GM04503 (cell line): ENCODE measurements at regions not wholly inside any gene's neighbourhood (a gene's known extent, or its start where the extent isn't known, plus 50 kb on each side); places are given as distances from the start of the nearest gene placed in this dataset.

Experiments
- DNase-seq: peaks from one replicate; pipeline ENCODE4 v3.0.0-alpha.2; 2012; ENCODE audit warnings: low read depth

- DNase-seq: no peak
Measured at GRCh38 chr2:65536596-65536995, 104.2 kb upstream of the SPRED2 start.

GRCh38 chr2:65532937-65533336 lies 100.5 kb upstream of the SPRED2 start:
- no peak for DNase-seq

DNA sequence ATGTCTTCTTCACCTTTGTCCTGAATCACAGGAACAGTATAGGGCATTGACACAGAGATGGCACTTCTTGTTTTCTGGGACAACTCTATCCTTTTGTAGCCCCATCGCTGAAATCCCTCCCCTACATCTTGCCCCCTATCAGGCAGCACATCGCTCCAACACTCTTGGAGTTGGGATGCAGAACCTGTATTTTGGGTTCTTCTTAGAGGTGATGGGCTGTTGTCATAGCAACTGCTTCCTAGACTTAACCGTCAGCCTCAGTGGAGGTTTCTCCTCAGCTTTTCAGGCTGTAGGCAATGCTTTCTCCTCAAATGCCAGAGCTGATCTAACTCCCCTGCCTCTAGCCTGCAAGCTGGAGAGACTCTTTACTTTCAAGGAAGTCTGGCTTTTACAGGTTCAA lies 99.9 kb upstream of the SPRED2 start:
- DNase-seq: no peak

GRCh38 chr2:65530547-65531320 lies 98.3 kb upstream of the SPRED2 start:
- peak; percentile 29 for DNase-seq

GRCh38 chr2:65529419-65529818 lies 97.0 kb upstream of the SPRED2 start:
- DNase-seq: no peak

DNA sequence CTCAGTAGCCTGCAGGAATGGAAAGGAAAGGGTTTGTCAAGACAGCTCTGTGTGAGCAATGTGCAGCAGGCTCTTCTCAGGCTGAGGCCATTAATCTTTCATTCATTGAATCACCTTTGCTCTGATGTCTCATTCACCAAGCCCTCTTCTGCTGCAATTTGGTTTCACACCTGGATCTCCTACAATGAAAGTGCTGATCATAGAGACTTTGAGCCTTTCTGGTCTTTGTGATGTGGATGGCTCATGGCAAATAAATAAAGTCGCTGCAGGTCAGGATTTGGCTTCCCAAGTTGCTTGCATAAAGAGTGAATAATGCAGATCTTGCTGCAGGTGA lies 95.8 kb upstream of the SPRED2 start:
- no peak for DNase-seq

GRCh38 chr2:65527451-65528240 lies 95.2 kb upstream of the SPRED2 start:
- no peak for DNase-seq

DNA sequence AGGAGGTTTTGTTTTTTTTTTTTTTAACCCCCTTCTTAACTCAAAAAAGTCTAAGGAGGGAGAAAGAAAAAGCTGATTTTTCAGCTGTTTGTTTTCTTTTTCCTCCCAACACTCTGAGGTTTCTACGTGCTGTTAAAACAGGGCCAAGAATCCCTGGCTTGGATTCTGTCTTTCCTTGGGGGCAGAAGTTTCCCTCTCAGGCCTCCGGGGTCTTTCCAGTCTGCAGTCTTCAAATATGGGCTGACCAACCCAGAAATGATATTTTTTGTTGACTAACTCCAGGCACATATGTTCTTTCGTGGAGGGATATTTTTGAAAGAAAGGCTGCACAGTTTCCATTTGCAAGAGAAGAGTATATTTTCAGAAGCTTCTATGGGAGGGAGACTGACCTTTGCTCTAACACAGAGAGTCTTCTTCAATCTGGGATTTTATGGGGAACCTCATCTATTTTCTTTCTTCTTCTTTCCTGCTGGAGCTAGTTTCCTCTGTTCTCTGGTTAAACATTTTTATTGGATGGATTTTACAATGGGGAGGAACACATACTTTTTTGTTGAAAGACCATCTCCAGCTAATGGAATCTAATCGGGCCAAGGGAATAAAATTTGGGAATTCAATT lies 93.3 kb upstream of the SPRED2 start:
- no peak for DNase-seq

DNA sequence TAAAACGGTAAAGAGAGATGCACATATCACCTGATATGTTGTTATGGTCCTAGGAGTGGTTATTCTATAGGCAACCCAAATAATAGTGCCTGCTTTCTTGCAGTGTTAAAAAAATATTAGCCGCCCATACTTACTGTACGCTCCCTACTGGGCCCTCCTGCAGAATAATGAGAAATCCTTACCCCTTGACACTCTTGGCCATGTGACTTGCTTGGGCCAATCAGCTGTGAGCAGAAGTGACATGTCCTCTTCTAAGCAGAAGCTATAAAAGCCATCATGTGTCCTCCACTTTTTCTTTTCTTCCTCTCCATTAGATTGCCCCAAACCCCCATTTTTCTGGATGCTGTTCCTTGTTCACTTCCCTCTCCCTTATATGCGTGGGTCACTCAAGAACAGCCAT lies 90.5 kb upstream of the SPRED2 start:
- no peak for DNase-seq

DNA sequence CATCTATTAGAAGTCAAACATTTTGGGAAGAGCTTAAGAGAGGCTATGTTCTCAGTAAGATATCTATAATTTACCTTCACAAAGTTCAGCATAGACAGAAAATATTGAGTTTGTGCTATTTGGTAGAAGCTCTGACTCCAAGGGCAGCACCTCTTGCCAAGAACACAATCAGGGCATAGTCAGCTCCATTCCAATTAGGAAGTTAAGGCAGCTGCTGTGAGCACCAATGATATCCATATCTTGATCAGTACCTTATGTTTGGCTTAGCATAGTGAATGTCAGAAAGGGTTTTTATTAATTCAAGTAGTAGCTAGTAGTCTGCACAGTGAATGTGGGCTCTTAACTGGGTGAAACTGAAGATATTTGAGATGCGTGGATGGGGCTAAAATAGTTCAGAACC lies 86.4 kb upstream of the SPRED2 start:
- no peak for DNase-seq

- DNase-seq: peak; percentile 25
Measured at GRCh38 chr2:65514555-65515195, 82.3 kb upstream of the SPRED2 start.

- no peak for DNase-seq
Measured at GRCh38 chr2:65512783-65513182, 80.4 kb upstream of the SPRED2 start.

GRCh38 chr2:65511306-65511705 lies 78.9 kb upstream of the SPRED2 start:
- DNase-seq: no peak

DNA sequence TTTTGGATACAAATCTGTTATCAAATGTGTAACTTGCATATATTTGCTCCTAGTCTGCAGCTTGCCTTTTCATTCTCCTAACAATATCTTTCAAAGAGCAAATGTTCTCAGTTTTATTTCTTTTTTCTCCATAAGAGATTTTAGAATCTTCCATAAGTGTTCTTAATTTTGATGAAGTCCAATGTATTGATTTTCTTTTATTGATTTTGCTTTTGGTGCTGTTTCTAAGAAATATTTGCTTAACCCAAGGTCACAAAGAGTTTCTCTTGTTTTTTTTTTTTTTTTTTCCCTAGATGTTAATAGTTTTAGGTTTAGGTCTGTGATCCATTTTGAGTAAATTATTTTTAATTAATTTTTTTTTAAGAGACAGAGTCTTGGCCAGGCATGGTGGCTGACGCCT lies 75.8 kb upstream of the SPRED2 start:
- no peak for DNase-seq

DNA sequence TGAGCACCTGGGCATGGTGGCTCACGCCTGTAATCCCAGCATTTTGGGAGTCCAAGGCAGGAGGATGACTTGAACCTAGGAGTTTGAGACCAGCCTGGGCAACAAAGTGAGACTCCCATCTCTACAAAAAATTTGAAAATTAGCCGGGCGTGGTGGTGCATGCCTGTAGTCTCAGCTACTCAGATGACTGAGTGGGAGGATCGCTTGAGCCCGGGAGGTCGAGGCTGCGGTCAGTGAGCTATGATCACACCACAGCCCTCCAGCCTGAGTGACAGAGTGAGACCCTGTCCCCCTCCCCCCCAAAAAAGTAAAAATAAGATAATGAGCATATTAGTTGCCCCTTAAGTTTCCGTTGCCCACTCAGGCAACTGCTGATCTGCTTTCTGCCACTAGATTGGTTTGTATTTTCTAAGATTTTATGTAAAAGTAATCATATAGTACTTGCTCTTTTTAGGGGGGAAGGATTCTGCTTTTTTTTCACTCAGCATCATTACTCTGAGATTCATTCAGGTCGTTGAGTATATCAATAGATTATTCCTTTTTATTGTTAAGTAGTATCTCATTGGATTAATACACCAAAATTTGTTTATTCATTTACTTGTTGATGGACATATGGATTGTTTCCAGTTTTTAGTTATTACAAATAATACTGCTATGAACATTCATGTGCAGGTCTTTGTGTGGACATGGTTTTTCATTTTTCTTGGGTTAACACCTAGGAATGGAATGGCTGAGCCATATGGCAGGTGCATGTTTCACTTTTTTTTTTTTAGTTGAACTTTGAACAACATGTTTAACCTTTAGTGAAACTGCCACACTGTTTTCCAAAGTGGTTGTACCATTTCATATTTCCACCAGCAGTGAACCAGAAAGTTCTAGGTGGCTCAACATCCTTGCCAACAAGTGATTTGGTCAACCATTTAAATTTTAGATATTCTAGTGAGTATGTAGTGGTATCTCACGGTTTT lies 75.0 kb upstream of the SPRED2 start:
- no peak for DNase-seq

DNA sequence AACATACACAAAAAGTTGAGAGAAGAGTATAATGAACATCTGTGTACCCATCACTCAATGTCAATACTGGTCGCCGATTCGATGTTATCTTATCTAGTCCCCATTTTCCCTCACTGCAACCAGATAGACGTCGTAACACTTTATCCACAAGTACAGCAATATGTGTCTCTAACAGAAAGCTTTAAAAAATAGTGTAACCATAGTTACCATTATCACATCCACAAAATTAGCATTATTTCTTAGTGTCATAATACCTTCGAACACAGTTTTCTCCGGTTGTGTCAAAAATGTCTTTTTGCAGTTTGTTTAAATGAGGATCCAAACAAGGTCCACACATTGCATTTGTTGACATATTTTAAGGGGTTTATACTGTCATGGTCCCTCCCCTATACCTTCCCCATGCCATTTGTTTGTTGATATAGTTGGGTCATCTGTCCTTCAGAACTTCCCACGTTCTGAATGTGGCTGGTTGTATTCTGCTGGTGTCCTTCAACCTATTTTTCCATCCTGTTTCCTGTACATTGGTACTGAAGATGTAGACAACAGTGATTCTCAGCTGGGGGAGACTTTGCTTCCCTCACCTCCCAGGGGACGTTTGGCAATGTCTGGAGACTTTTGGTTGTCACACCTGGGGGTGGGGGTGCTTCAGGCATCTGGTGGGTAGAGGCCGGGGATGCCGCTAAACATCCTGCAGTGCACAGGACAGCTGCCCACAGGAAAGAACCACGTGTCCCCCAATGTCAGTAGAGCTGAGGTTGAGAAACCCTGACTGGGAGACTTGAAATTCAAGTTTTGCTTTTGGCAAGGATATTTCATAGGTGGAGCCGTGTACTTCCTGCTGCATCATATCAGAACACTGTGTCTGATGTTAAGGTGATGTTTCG lies 72.7 kb upstream of the SPRED2 start:
- DNase-seq: no peak

DNA sequence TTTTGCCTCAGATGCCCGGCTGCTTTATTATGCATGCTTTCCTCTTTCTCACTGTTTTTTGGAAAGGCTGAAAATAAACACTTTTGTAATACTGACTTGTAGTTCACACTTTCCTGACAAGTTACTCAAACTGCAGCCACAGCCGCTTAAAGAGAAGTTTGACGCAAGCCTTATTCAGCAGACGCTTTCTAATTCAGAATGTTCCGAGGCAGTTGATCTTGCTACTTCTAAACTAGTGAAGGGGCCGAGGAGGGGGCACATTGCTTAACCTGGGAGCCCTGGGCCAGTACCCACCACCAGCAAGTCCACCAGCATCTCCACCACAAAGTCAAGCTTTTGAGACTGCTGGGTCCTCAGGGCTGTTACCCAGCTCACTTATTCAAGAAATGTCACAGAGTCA lies 71.8 kb upstream of the SPRED2 start:
- no peak for DNase-seq

DNA sequence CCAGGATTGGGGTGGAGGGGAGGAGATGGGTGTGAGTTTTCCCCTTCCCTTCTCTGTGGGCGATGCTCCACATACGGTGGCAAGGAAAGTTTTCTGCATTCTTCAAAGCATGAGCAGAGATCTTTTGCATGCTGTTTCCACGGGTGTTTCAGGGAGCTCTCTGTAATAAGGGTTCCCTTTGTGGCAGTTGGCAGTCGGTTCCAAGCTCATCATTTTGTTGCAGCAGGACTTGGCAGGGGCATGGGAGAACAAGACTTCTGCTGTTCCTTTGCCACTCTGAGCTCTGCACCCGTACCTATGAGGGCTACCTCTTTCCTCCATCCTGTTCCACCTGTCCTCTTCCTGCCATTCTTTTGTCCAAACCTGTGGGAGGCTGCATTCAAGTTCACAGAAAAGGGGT lies 71.3 kb upstream of the SPRED2 start:
- DNase-seq: no peak

GRCh38 chr2:65501836-65502235 lies 69.4 kb upstream of the SPRED2 start:
- DNase-seq: no peak

DNA sequence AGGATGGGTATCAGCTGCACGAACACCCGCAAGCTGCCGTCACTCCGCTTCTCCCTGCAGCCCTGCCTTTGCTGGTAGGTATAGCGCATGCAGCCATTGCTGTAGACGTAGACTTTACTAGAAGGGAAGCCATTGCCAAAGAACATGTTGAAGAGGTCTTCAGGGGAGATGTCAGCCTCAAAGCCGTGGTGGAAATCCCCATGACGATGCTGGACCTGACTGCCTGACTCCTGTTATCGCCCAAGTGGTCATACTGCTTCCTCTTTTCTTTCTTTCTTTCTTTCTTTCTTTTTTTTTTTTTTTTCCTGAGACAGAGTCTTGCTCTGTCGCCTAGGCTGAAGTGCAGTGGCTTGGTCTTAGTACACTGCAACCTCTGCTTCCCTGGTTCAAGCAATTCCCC lies 68.7 kb upstream of the SPRED2 start:
- DNase-seq: no peak
